ENCODE measurements at regions not wholly inside any gene's neighbourhood (a gene's known extent, or its start where the extent isn't known, plus 50 kb on each side); places are given as distances from the start of the nearest gene placed in this dataset.

DNA sequence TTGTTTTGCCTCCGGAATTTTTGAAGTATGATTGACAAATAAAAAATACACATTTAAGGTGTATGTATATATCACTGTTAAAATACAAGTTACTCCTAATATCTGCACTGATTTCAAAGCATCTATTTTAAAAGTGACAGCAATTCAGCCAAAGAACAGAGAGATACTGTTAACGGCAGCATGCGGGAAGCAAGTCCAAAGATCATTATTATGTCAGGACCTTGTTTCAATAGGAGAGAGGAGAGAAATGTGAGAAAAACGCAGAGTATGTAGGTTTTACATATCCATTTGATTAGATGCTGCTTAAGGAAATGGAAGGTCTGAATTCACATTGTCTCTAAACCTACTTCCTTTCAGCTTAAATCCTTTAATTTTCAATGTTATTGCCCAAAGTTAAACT is 545.5 kb upstream of the SLC8A1 start:
- H3K27ac ChIP-seq: no peak overlapping the region
- no peak for TF ChIP-seq CTCF (conservative IDR thresholded peaks at IDR 0.05)

- no peak for TF ChIP-seq CTCF (conservative IDR thresholded peaks at IDR 0.05)
- H3K27ac ChIP-seq: no peak overlapping the region
These were observed 548.5 kb upstream of the SLC8A1 start for GRCh38 chr2:41000374-41000773.

DNA sequence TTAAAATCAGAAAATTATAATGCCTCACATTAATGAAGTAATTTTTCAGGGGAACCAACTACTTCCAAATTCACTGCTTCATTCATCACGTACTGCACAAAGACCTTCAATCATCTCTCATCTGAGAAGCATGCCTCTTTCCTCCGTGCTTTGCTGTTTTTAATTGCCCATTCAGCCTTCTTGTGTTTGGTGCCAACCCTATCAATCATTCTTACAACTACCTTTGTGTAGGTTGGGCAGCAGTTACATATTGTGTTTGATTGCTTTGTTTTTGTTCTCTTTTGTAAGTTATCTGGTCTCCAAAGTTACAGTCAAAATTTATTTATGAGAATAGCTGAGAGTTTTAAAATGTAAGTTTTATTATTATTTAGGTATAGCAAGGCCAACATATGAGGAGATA is 549.0 kb upstream of the SLC8A1 start:
- no peak overlapping the region for H3K27ac ChIP-seq
- no peak for TF ChIP-seq CTCF (conservative IDR thresholded peaks at IDR 0.05)

DNA sequence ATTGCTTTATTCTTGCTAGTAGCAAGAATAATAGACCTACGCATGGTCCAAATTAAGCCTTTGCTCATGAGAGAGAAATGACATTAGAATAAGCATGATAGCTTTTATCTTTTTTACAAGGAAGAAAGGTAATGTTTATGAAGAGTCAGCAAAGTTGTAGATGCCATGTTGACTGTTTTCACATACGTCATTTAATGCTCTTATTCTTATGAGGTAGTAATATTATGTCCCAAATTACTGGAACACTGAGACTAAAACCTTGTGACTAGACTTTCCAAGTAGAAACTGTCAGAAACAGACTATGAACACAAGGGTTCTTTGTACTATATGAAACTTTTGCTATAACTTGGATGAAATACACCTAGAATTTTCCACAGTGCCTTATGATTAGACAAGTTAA is 552.8 kb upstream of the SLC8A1 start:
- no peak for TF ChIP-seq CTCF (conservative IDR thresholded peaks at IDR 0.05)
- H3K27ac ChIP-seq: no peak overlapping the region

- TF ChIP-seq CTCF (conservative IDR thresholded peaks at IDR 0.05): no peak
- H3K27ac ChIP-seq: no peak overlapping the region
These were observed 568.5 kb upstream of the SLC8A1 start for GRCh38 chr2:41020358-41020757.

- no peak for TF ChIP-seq CTCF (conservative IDR thresholded peaks at IDR 0.05)
- no peak overlapping the region for H3K27ac ChIP-seq
These were observed 572.9 kb upstream of the SLC8A1 start for GRCh38 chr2:41024816-41025215.

DNA sequence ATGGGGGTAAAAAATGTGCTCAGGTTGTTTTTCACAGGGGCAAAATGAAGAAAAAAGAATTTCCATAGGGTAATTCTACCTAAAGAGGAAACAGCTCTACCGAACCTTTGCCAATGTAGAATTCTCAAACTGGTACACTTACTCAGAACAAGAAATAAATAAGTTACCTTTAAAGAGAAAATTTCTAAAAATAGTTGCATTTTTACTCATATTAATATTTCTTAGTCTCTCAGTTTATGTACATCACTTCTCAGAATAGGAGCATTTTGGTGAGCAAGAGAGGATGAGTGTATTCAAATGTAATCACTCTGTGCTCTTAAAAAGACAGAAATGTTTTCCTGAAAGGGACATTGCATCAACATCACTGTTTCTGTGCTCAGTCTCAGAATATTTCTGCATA is 574.7 kb upstream of the SLC8A1 start:
- TF ChIP-seq CTCF (conservative IDR thresholded peaks at IDR 0.05): no peak
- no peak overlapping the region for H3K27ac ChIP-seq

DNA sequence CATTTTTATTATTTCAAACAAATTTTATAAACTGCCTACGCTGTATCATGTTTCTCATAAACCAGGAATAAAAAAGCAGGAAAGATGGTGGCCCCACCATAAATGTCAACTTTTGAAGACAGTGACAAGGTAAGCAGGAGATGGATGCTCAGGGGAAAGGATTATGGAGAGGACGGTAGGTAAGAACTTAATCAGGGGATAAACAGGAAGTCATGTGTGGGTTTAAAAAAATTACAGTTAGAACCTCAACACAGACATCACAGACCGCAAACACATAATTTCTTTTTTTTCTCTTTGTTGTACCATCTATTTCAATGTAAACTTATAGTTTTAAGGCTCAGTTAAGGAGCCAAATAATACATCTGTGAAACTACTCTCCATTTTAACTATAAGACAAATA is 575.2 kb upstream of the SLC8A1 start:
- H3K27ac ChIP-seq: no peak overlapping the region
- no peak for TF ChIP-seq CTCF (conservative IDR thresholded peaks at IDR 0.05)

All from VCaP (cell line).